ENCODE measurements at regions not wholly inside any gene's neighbourhood (a gene's known extent, or its start where the extent isn't known, plus 50 kb on each side); places are given as distances from the start of the nearest gene placed in this dataset.

DNA sequence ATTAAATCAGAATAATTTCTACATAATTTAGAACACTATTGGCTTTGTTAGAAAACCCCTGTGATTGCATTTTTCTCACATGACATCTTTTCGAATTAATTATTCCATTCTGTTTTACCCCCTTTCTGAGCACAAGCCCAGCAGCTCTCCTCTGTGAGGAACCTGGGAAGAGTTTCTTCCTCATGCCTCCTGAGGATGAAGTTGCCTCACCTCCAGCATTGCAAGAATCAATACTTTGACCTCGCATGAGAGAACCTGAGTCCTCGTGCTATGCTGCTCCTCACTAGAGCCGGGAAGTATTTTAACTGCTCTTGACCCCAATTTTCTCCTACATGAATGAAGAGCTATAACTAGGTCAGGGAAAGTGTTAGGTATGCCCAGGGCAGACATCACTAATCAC is 77.1 kb upstream of the RAPH1 start:
- TF ChIP-seq POLR2A (IDR thresholded peaks at IDR 0.05) (no peak), EP300 (IDR thresholded peaks at IDR 0.05) (no peak)
- TF ChIP-seq, protein P1, sequence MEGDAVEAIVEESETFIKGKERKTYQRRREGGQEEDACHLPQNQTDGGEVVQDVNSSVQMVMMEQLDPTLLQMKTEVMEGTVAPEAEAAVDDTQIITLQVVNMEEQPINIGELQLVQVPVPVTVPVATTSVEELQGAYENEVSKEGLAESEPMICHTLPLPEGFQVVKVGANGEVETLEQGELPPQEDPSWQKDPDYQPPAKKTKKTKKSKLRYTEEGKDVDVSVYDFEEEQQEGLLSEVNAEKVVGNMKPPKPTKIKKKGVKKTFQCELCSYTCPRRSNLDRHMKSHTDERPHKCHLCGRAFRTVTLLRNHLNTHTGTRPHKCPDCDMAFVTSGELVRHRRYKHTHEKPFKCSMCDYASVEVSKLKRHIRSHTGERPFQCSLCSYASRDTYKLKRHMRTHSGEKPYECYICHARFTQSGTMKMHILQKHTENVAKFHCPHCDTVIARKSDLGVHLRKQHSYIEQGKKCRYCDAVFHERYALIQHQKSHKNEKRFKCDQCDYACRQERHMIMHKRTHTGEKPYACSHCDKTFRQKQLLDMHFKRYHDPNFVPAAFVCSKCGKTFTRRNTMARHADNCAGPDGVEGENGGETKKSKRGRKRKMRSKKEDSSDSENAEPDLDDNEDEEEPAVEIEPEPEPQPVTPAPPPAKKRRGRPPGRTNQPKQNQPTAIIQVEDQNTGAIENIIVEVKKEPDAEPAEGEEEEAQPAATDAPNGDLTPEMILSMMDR (IDR thresholded peaks at IDR 0.05): no peak

Measured in ovary (tissue), 3 donors.